Fibroblast of skin of scalp (primary cell): ENCODE measurements at regions not wholly inside any gene's neighbourhood (a gene's known extent, or its start where the extent isn't known, plus 50 kb on each side); places are given as distances from the start of the nearest gene placed in this dataset.

Experiments
- DNase-seq: peaks from one replicate; pipeline ENCODE4 v3.0.0-alpha.2; 2013

GRCh38 chr13:107301724-107302374 lies 733.9 kb upstream of the ARGLU1 start:
- DNase-seq = no peak

GRCh38 chr13:107299717-107300116 lies 731.8 kb upstream of the ARGLU1 start:
- no peak for DNase-seq

- no peak for DNase-seq
These were observed 728.9 kb upstream of the ARGLU1 start for GRCh38 chr13:107296804-107297203.

GRCh38 chr13:107295416-107296140 lies 727.6 kb upstream of the ARGLU1 start:
- DNase-seq = no peak

- DNase-seq = no peak
These were observed 726.0 kb upstream of the ARGLU1 start for GRCh38 chr13:107293924-107294323.

DNA sequence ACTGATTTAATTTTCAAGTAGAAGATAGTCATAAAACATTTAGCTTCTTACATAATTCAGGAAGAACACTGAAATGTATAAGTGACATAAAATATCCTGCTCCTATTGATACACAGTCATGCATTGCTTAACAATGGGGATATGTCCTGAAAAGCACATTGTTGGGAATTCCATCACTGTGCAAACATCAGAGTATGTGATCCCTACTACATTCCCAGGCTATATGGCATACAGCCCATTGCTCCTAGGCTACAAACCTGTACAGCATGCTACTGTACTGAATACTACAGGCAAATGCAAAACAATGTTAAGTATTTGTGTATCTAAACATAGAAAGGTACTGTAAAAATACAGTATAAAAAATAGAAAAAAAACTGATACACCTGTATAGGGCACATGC lies 723.9 kb upstream of the ARGLU1 start:
- no peak for DNase-seq

- DNase-seq = peak; percentile 6
These were observed 721.6 kb upstream of the ARGLU1 start for GRCh38 chr13:107289540-107289939.

GRCh38 chr13:107284173-107284572 lies 716.2 kb upstream of the ARGLU1 start:
- DNase-seq = no peak

- DNase-seq = no peak
These were observed 710.0 kb upstream of the ARGLU1 start for GRCh38 chr13:107277911-107278310.

- DNase-seq = no peak
These were observed 709.0 kb upstream of the ARGLU1 start for GRCh38 chr13:107276936-107277335.

DNA sequence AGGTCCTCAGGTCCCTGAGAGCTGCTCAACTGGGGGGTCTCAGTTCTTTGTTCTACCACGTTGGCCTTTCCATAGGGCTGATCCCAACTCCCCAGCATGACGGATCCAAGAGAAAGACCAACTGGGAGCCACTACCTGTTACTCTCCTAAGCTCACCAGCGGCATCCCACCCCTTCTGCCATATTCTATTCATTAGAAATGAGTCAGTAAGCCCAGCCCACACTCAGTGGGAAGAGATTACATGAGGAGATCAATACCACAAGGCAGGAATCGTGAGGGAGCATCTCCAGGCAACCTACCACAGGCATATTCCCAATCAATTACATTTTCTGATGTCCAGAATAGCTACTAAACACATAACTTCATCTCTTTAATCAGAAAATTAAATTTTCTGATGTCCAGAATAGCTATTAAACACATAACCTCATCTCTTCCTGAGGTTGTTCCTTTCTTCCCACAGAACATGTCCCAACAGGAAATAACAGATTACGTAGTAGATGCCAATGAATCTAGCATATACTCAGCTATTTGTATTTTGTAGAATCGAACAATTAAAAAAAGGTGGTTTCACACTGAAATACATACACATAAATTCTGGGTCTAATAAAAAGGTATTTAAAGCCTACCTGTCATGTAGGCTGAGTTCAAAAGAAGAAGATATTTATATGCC lies 708.1 kb upstream of the ARGLU1 start:
- no peak for DNase-seq

DNA sequence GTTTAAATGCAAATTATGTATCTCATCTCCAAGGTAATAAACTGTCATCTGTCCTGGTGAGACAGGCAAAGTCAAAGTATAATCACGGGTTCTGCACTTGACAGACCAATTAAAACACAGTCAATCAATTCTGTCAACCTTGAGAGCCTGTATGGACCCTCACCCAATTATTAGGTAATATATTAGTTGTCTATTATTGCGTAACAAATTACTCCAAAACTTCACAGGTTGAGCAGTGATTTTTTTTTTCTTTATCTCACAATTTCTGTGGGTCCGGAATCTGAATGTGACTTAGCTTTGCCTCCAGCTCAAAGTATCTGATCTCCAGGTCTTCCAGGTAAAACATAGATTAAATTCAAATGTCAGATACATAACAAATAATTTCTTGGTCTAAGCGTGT lies 707.4 kb upstream of the ARGLU1 start:
- DNase-seq = no peak

- peak; percentile 11 for DNase-seq
These were observed 703.3 kb upstream of the ARGLU1 start for GRCh38 chr13:107271227-107271626.

GRCh38 chr13:107266657-107267056 lies 698.7 kb upstream of the ARGLU1 start:
- no peak for DNase-seq

DNA sequence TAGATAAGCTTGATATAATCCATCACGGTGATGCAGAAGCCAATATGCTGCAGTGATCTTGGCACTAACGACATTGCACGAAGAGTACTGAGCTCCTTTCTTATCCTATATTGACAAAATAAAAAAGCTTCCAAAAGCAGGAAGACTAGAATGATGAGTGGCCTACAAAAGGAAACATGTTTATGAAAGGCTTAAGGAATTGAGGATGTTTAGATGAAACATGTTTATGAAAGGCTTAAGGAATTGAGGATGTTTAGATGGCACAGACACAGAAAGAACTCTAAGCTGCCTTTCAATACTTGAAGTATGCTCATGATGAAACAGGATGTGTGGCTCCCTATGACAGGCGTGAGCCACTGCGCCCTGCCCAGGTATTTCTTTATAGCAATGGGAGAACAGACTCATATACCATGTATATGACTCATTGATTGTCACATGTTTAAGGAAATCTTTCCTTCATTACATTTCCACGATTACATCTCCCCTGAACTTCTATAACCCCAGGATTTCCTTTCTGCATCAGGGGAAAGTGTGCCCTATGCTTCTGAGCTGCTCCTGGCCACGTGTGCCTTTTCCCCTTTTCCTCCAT lies 690.8 kb upstream of the ARGLU1 start:
- no peak for DNase-seq

DNA sequence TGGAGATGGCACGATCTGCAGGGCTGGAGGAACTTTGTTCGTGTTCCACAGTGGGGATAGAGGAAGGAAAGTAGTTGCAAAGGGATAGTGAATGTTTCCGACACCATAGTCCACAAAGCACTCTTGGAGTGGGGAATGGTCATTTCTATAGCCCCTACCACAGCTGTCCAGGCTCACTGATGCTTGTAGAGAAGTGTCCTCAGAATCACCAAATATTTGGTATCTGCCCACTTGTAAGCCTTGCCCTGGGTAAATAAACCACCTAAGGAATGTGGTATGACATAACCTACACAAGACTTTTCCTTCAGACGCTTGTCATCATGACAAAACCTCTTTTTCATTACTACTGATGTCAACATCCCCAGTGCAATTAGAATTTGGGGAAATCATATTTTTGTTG lies 686.5 kb upstream of the ARGLU1 start:
- no peak for DNase-seq

- DNase-seq = no peak
These were observed 684.5 kb upstream of the ARGLU1 start for GRCh38 chr13:107252428-107252827.

GRCh38 chr13:107252021-107252420 lies 684.1 kb upstream of the ARGLU1 start:
- DNase-seq = no peak

GRCh38 chr13:107251341-107251740 lies 683.4 kb upstream of the ARGLU1 start:
- DNase-seq = no peak

GRCh38 chr13:107250628-107251027 lies 682.7 kb upstream of the ARGLU1 start:
- no peak for DNase-seq

- DNase-seq = no peak
These were observed 676.3 kb upstream of the ARGLU1 start for GRCh38 chr13:107244241-107244640.

DNA sequence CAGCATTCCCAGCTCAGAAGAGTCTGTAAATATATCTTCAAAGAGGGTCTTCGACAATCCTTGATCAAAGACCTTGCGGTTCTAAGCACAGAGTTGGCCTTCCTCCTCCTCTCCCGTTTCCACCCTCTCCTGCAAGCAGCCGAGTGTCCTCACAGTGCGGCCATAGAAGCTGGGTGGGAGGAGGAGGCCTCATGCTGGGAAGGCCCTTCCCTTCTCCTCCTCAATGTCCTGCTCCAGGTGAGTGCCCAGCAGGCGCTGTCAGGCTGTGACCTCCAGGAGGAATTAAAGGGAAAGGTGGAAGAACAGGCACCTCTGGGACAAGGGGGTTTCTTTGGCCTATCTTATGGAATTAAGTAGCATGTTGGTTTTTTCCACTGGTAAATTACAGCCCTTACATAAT lies 674.2 kb upstream of the ARGLU1 start:
- no peak for DNase-seq

DNA sequence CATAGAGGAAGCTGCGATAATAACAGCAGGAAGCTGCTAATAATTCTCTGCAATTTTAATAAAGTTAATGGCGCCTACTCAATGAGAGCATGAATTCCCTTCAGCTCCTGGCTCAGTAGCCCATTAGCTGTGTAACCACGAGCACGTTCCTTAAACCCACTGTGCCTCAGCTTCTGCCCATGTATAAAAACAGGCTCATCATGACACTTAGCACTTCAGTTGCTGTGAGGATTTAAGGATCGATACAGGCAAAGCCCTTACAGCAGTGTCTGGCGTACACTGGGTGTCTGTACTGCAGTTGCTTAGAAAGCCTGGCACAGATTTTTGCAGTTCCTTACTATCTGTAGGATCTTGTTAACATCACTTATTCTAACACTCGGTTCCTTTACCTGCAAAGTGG lies 673.4 kb upstream of the ARGLU1 start:
- DNase-seq = no peak

DNA sequence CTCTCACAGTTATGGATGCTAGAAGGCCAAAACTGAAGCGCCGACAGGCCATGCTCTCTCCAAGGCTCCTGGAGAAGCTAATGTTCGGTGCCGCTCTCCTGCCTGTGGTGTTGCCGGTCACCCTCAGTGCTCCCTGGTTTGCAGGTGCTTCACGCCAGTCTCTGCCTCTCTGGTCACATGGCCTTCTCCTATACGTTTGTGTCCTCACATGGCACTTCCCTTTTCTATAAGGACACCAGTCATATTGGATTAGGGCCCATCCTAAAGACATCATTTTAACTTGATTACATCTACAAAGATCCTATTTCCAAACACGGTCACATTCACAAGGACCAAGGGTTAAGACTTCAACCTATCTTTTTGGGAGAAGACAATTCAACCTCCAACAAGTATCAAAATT lies 671.3 kb upstream of the ARGLU1 start:
- no peak for DNase-seq
